ENCODE measurements at regions not wholly inside any gene's neighbourhood (a gene's known extent, or its start where the extent isn't known, plus 50 kb on each side); places are given as distances from the start of the nearest gene placed in this dataset.

GRCh38 chr1:4460052-4460451 lies 194.4 kb upstream of the AJAP1 start:
- Histone ChIP-seq H3K36me3 (ENCODE audit: control insufficient read depth, insufficient read depth, low read length) (no peaks in the 10 kb centered on the region), H3K4me3 (replicated peaks; ENCODE audit: low read depth, low read length) (no peak overlapping the region), H3K27me3 (replicated peaks; ENCODE audit: control insufficient read depth, insufficient read depth, low read length) (no peaks in the 10 kb centered on the region)
- DNase-seq (ENCODE audit: extremely low read depth, insufficient read length): no peak
- no peak for TF ChIP-seq CTCF (IDR thresholded peaks at IDR 0.05; ENCODE audit: insufficient read depth, low read length, poor library complexity, severe bottlenecking)

GRCh38 chr1:4460651-4461050 lies 193.8 kb upstream of the AJAP1 start:
- no peak for TF ChIP-seq CTCF (IDR thresholded peaks at IDR 0.05; ENCODE audit: insufficient read depth, low read length, poor library complexity, severe bottlenecking)
- Histone ChIP-seq H3K36me3 (ENCODE audit: control insufficient read depth, insufficient read depth, low read length) (no peaks in the 10 kb centered on the region), H3K27me3 (replicated peaks; ENCODE audit: control insufficient read depth, insufficient read depth, low read length) (no peaks in the 10 kb centered on the region), H3K4me3 (replicated peaks; ENCODE audit: low read depth, low read length) (no peak overlapping the region)
- DNase-seq (ENCODE audit: extremely low read depth, insufficient read length): no peak

GRCh38 chr1:4461726-4462290 lies 192.6 kb upstream of the AJAP1 start:
- Histone ChIP-seq H3K36me3 (ENCODE audit: control insufficient read depth, insufficient read depth, low read length) (no peaks in the 10 kb centered on the region), H3K4me3 (replicated peaks; ENCODE audit: low read depth, low read length) (no peak overlapping the region), H3K27me3 (replicated peaks; ENCODE audit: control insufficient read depth, insufficient read depth, low read length) (no peaks in the 10 kb centered on the region)
- no peak for TF ChIP-seq CTCF (IDR thresholded peaks at IDR 0.05; ENCODE audit: insufficient read depth, low read length, poor library complexity, severe bottlenecking)
- no peak for DNase-seq (ENCODE audit: extremely low read depth, insufficient read length)

GRCh38 chr1:4462831-4463484 lies 191.5 kb upstream of the AJAP1 start:
- Histone ChIP-seq H3K4me3 (replicated peaks; ENCODE audit: low read depth, low read length) (no peak overlapping the region), H3K36me3 (ENCODE audit: control insufficient read depth, insufficient read depth, low read length) (no peaks in the 10 kb centered on the region), H3K27me3 (replicated peaks; ENCODE audit: control insufficient read depth, insufficient read depth, low read length) (no peaks in the 10 kb centered on the region)
- no peak for DNase-seq (ENCODE audit: extremely low read depth, insufficient read length)
- no peak for TF ChIP-seq CTCF (IDR thresholded peaks at IDR 0.05; ENCODE audit: insufficient read depth, low read length, poor library complexity, severe bottlenecking)

- no peak for DNase-seq (ENCODE audit: extremely low read depth, insufficient read length)
- TF ChIP-seq CTCF (IDR thresholded peaks at IDR 0.05; ENCODE audit: insufficient read depth, low read length, poor library complexity, severe bottlenecking): no peak
- H3K4me3 ChIP-seq (replicated peaks; ENCODE audit: low read depth, low read length): no peak overlapping the region
- H3K27me3 ChIP-seq (replicated peaks; ENCODE audit: control insufficient read depth, insufficient read depth, low read length): no peaks in the 10 kb centered on the region
- H3K36me3 ChIP-seq (ENCODE audit: control insufficient read depth, insufficient read depth, low read length): no peaks in the 10 kb centered on the region
Observed at GRCh38 chr1:4463631-4464030, 190.8 kb upstream of the AJAP1 start.

Data from GM06990 (cell line).